Adrenal gland (tissue), 9 donors: ENCODE measurements at regions not wholly inside any gene's neighbourhood (a gene's known extent, or its start where the extent isn't known, plus 50 kb on each side); places are given as distances from the start of the nearest gene placed in this dataset.

Source experiments
- DNase-seq, 7 donors: peaks; one replicate each; pipeline ENCODE4 v3.0.0-alpha.2; 2019 to 2020
- H3K27ac ChIP-seq, 5 donors: fragments of 200-600 bp; sonication (generic) in 4 of 5; 1 replicate in 3 of 5; 2 replicates in 2 of 5; pipeline versions ENCODE4 v1.5.1 to v1.8.0; 2016 to 2020; ENCODE audit warnings: mild to moderate bottlenecking in 1 of 5
- H3K27me3 ChIP-seq: fragments of 200-600 bp; 2 replicates; pipeline ENCODE4 v1.8.0; 2021
- H3K36me3 ChIP-seq, 2 donors: fragments of 200-600 bp; replicated peaks in 1 of 2; 1 replicate in 1 of 2; 2 replicates in 1 of 2; pipeline versions ENCODE4 v1.5.1 to v1.8.0; 2018 to 2022
- H3K4me1 ChIP-seq, 2 donors: fragments of 200-600 bp; replicated peaks in 1 of 2; 1 replicate in 1 of 2; 2 replicates in 1 of 2; pipeline versions ENCODE4 v1.5.1 to v1.8.0; 2018 to 2021
- H3K4me3 ChIP-seq, 4 donors: fragments of 200-600 bp; sonication (generic) in 3 of 4; one replicate each; pipeline ENCODE4 v1.5.1; 2016 to 2018
- H3K9me3 ChIP-seq, 3 donors: fragments of 200-600 bp; sonication (generic) in 1 of 3; replicated peaks in 1 of 3; 1 replicate in 2 of 3; 2 replicates in 1 of 3; pipeline versions ENCODE4 v1.5.1 to v1.8.0; 2016 to 2021
- POLR2A ChIP-seq, 2 donors: fragments of 450-650 bp; IDR thresholded peaks; one replicate each; pipeline ENCODE4 v1.6.1; 2017; ENCODE audit warnings: antibody characterized with exemption in 2 of 2, mild to moderate bottlenecking in 2 of 2, moderate library complexity in 1 of 2
- WGBS, 4 donors: extraction: QIAGEN DNeasy Blood & Tissue Kit in 2 of 4; methylation state at CpG; one replicate each; pipeline versions ENCODE4 v1.1.5 to v1.1.7; 2013 to 2017; 5-methylcytosine and 5-hydroxymethylcytosine counted together
- intact Hi-C, 2 donors: fragments of 100-400 bp; cut with DNase I; formaldehyde crosslinking; loops; one replicate each; pipeline versions ENCODE4 v1.14.1 to v1.15.0; 2022 to 2023
- TF ChIP-seq, protein P1 (sequence below), 6 experiments: fragments of 450-650 bp in 4 of 6; fragments of 200-600 bp in 2 of 6; sonication (generic) in 1 of 6; IDR thresholded peaks; 1 replicate in 5 of 6; 2 replicates in 1 of 6; pipeline versions ENCODE4 v1.5.1 to v1.8.0; 2016 to 2021; ENCODE audit warnings: antibody characterized with exemption in 6 of 6, mild to moderate bottlenecking in 2 of 6, moderate library complexity in 1 of 6
- donor health status: healthy with polysubstance abuse.
- donor health status: Bipolar disorder and iron deficiency.
- donor health status: DM: yes; HTN: yes; CAD: no.
- donor health status: DM: no; HTN: no; CAD: no.
- donor health status: DM: no; HTN: no; CAD: no.

DNA sequence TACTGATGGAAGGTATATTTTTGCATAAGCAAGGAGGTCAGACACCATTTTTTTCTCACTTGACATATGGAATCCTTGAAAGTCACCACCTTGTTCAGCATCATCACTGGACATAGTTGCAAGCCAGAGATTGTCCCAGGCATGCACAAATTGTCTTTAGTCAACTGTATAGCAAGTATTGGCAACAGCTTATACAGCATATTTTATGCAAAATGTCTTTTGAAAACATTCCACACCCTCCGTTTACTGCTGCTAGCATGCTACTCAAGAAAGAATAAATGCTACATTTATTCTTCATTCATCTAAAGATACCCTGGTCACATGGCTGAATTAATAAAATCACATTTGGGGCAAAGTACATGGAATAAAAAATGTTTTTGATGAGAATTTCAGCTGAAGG lies 168.5 kb upstream of the DCBLD2 start:
- 59 to 81% (median 71%) methylated on average over 1 of the region's 1 CpG for WGBS, 4 donors
- DNase-seq: no peak
- H3K36me3 ChIP-seq: no peaks in the 10 kb centered on the region
- H3K4me3 ChIP-seq: no peak overlapping the region
- H3K27me3 ChIP-seq: no peaks in the 10 kb centered on the region
- intact Hi-C loops: no loop called here
- H3K27ac ChIP-seq: no peak overlapping the region
- no peaks in the 10 kb centered on the region for H3K4me1 ChIP-seq
- TF ChIP-seq POLR2A (IDR thresholded peaks at IDR 0.05): no peak
- TF ChIP-seq, protein P1, sequence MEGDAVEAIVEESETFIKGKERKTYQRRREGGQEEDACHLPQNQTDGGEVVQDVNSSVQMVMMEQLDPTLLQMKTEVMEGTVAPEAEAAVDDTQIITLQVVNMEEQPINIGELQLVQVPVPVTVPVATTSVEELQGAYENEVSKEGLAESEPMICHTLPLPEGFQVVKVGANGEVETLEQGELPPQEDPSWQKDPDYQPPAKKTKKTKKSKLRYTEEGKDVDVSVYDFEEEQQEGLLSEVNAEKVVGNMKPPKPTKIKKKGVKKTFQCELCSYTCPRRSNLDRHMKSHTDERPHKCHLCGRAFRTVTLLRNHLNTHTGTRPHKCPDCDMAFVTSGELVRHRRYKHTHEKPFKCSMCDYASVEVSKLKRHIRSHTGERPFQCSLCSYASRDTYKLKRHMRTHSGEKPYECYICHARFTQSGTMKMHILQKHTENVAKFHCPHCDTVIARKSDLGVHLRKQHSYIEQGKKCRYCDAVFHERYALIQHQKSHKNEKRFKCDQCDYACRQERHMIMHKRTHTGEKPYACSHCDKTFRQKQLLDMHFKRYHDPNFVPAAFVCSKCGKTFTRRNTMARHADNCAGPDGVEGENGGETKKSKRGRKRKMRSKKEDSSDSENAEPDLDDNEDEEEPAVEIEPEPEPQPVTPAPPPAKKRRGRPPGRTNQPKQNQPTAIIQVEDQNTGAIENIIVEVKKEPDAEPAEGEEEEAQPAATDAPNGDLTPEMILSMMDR (IDR thresholded peaks at IDR 0.05): no peak
- H3K9me3 ChIP-seq: no peaks in the 10 kb centered on the region

DNA sequence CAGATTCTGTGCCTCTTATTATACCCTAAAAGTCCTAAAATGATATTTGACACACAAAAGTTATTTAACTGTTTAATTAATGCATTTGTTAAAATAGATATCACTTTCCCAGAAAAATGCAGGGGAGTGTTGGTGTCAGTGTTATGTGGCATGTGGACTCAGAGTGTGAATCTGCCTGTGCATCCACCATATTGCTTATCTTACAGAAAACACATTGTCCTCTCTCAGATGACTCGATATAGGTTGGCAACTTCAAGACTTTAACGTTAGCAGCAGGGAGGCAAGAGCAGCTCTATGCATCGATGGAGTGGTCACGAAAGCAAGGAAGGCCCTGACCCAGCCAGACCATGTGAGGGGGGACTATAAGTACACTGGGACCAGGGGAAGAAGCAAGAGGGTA lies 165.4 kb upstream of the DCBLD2 start:
- TF ChIP-seq POLR2A (IDR thresholded peaks at IDR 0.05): no peak
- TF ChIP-seq, protein P1 (IDR thresholded peaks at IDR 0.05): no peak
- Histone ChIP-seq H3K9me3 (no peaks in the 10 kb centered on the region), H3K4me3 (no peak overlapping the region), H3K27ac (no peak overlapping the region), H3K27me3 (no peaks in the 10 kb centered on the region), H3K4me1 (no peaks in the 10 kb centered on the region), H3K36me3 (no peaks in the 10 kb centered on the region)
- intact Hi-C loops: no loop called here
- no peak for DNase-seq
- 71 to 83% (median 78%) methylated on average over 4 of the region's 4 CpGs for WGBS, 4 donors

DNA sequence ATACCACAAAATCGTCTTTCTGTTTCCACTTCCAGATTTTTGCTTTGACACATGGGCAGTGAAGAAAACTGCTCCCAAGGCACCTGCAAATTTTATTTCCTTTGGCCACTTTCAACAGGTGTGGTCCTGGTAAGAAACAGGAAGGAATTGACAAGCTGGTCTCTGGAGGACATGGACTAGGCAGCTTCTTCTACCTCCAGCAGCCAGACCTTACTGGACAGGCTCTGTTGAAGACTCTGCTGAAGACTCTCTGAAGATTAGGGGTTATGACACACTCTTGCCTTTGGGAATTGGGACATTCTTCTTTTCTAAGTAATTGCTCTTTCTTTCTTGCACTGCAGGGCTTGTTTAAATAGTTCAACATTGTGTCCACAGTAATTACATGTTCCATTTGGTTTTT lies 147.7 kb upstream of the DCBLD2 start:
- 26 to 50% (median 39%) methylated on average over 1 of the region's 1 CpG for WGBS, 4 donors
- Histone ChIP-seq H3K27ac (no peak overlapping the region), H3K27me3 (no peaks in the 10 kb centered on the region), H3K4me1 (no peaks in the 10 kb centered on the region), H3K36me3 (no peaks in the 10 kb centered on the region), H3K4me3 (no peak overlapping the region), H3K9me3 (no peaks in the 10 kb centered on the region)
- intact Hi-C loops: no loop called here
- TF ChIP-seq, protein P1 (IDR thresholded peaks at IDR 0.05): no peak
- TF ChIP-seq POLR2A (IDR thresholded peaks at IDR 0.05): no peak
- DNase-seq: no peak

DNA sequence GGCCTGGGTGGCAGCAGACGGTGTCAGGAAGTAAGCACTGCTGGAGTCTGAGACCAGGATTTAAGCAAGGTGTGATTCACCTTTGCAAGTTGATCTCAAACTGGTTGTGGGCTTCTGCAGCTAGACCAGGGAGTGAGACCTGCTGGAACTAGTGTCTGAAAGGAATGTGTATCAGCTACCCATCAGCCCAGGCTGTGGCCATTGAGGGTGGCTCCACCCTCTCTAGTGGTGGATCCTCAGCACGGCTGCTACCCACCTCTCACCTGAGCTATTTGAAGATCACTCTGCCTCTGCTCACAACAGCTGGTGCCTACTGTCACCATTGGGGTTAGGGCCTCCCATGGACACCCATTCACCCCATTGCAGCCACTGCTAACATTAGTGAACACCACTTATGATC lies 140.3 kb upstream of the DCBLD2 start:
- DNase-seq: no peak
- WGBS, 4 donors: 89 to 93% (median 91%) methylated on average over 2 of the region's 2 CpGs
- H3K27me3 ChIP-seq: no peaks in the 10 kb centered on the region
- H3K36me3 ChIP-seq: no peaks in the 10 kb centered on the region
- intact Hi-C loops: no loop called here
- H3K9me3 ChIP-seq: peaks cover 0 to 3% (median 0%) of the 10 kb centered on the region in 3 donors
- no peaks in the 10 kb centered on the region for H3K4me1 ChIP-seq
- H3K4me3 ChIP-seq: no peak overlapping the region
- TF ChIP-seq POLR2A (IDR thresholded peaks at IDR 0.05): no peak
- TF ChIP-seq, protein P1 (IDR thresholded peaks at IDR 0.05): no peak
- H3K27ac ChIP-seq: no peak overlapping the region
